Endothelial cell of umbilical vein (primary cell): ENCODE measurements at regions not wholly inside any gene's neighbourhood (a gene's known extent, or its start where the extent isn't known, plus 50 kb on each side); places are given as distances from the start of the nearest gene placed in this dataset.

Experiments
- BruUV-seq: library from RNA; stranded (reverse); fragments of 400-500 nt; replicated peaks from 2 replicates; lab custom pipeline; 2021; lab: Mats Ljungman, UMichigan
- CTCF ChIA-PET: fragments of 300-600, 350-600 bp; sonication (Branson Sonifier 250); formaldehyde crosslinking; loops from one replicate; lab custom pipeline; 2021; ENCODE audit warnings: antibody characterized with exemption, inconsistent platforms; lab: Charles Lee
- POLR2A ChIA-PET: fragments of 300-600, 350-600 bp; sonication (Branson Sonifier 250); formaldehyde crosslinking; loops from one replicate; lab custom pipeline; 2021; ENCODE audit warnings: antibody characterized with exemption, inconsistent platforms; lab: Charles Lee
- DNase-seq: peaks from one replicate; pipeline ENCODE4 v3.0.0-alpha.2; 2011; ENCODE audit warnings: low read depth, low spot score
- FAIRE-seq: peaks from 2 replicates; lab custom pipeline; 2011; peaks lifted over from hg19 to GRCh38; lab: Jason Lieb, UNC
- H2AFZ ChIP-seq: 2 replicates; pipeline ENCODE4 v1.6.0; 2012; ENCODE audit warnings: low read depth, low read length, control low read depth, inconsistent platforms
- H3K27ac ChIP-seq: 2 replicates; pipeline ENCODE4 v1.5.1; 2011; ENCODE audit warnings: low read depth, mild to moderate bottlenecking, control low read depth, low read length, moderate library complexity; ENCODE audit not compliant: insufficient read depth
- H3K27me3 ChIP-seq, 2 experiments: 2 replicates each; pipeline versions ENCODE4 v1.6.0 to v1.6.1; 2011; ENCODE audit warnings: low read length in 2 of 2, mixed read lengths in 1 of 2; ENCODE audit not compliant: control insufficient read depth in 2 of 2, insufficient read depth in 2 of 2
- H3K36me3 ChIP-seq, 2 experiments: 2 replicates in 1 of 2; 3 replicates in 1 of 2; pipeline ENCODE4 v1.5.1; 2011; ENCODE audit warnings: low read length in 2 of 2, mild to moderate bottlenecking in 1 of 2, moderate library complexity in 1 of 2; ENCODE audit not compliant: control insufficient read depth in 2 of 2, insufficient read depth in 2 of 2; ENCODE audit errors: extremely low read depth in 1 of 2
- H3K4me1 ChIP-seq: 3 replicates; pipeline ENCODE4 v1.5.1; 2011; ENCODE audit warnings: mild to moderate bottlenecking, low read length; ENCODE audit not compliant: control insufficient read depth, insufficient read depth; ENCODE audit errors: extremely low read depth
- H3K4me2 ChIP-seq: 2 replicates; pipeline ENCODE4 v1.6.1; 2011; ENCODE audit warnings: low read length, control low read depth, mixed read lengths; ENCODE audit not compliant: insufficient read depth
- H3K4me3 ChIP-seq, 3 experiments: fragments of 200-600 bp in 1 of 3; sonication (generic), shearing (Covaris generic) in 1 of 3; replicated peaks in 1 of 3; 2 replicates each; pipeline ENCODE4 v1.5.1; 2011 to 2016; ENCODE audit warnings: control low read depth in 3 of 3, low read length in 3 of 3, mild to moderate bottlenecking in 2 of 3, inconsistent platforms in 1 of 3, low read depth in 1 of 3, moderate library complexity in 1 of 3; ENCODE audit not compliant: insufficient read depth in 1 of 3
- H3K79me2 ChIP-seq: 2 replicates; pipeline ENCODE4 v1.6.0; 2012; ENCODE audit warnings: low read length, inconsistent platforms; ENCODE audit not compliant: control insufficient read depth, insufficient read depth
- H3K9ac ChIP-seq: replicated peaks from 2 replicates; pipeline ENCODE3; 2011; ENCODE audit warnings: low read length, control low read depth; ENCODE audit not compliant: insufficient read depth; ENCODE audit errors: extremely low read depth
- H3K9me1 ChIP-seq: replicated peaks from 3 replicates; pipeline ENCODE4 v1.6.0; 2011; ENCODE audit warnings: mild to moderate bottlenecking, low read length; ENCODE audit not compliant: control insufficient read depth, insufficient read depth; ENCODE audit errors: extremely low read depth
- H3K9me3 ChIP-seq: replicated peaks from 2 replicates; pipeline ENCODE4 v1.5.1; 2012; ENCODE audit warnings: low read length, inconsistent platforms; ENCODE audit not compliant: control insufficient read depth, insufficient read depth
- H4K20me1 ChIP-seq: replicated peaks from 2 replicates; pipeline ENCODE3; 2011; ENCODE audit warnings: mild to moderate bottlenecking, low read length; ENCODE audit not compliant: control insufficient read depth, insufficient read depth; ENCODE audit errors: extremely low read depth
- CTCF ChIP-seq, 2 donors: IDR thresholded peaks; 1 replicate in 1 of 2; 2 replicates in 1 of 2; pipeline ENCODE4 v1.5.1; 2011; ENCODE audit warnings: low read length in 2 of 2, mild to moderate bottlenecking in 2 of 2, moderate library complexity in 2 of 2, control low read depth in 1 of 2, inconsistent platforms in 1 of 2, low read depth in 1 of 2; ENCODE audit not compliant: insufficient read depth in 1 of 2; ENCODE audit errors: extremely low read depth in 1 of 2
- EZH2 ChIP-seq: IDR thresholded peaks from 2 replicates; pipeline ENCODE4 v1.6.1; 2012; ENCODE audit warnings: borderline replicate concordance, low read depth, mild to moderate bottlenecking, moderate library complexity, low read length, inconsistent platforms; ENCODE audit not compliant: severe bottlenecking
- FOS ChIP-seq: IDR thresholded peaks from 2 replicates; pipeline ENCODE4 v1.6.1; 2011; ENCODE audit warnings: mild to moderate bottlenecking, low read length, moderate library complexity, borderline replicate concordance; ENCODE audit not compliant: insufficient read depth
- GATA2 ChIP-seq: IDR thresholded peaks from 2 replicates; pipeline ENCODE4 v1.7.0; 2011; ENCODE audit warnings: low read depth, mild to moderate bottlenecking, moderate library complexity, mixed read lengths, low read length; ENCODE audit not compliant: insufficient read length, insufficient read depth
- JUN ChIP-seq: IDR thresholded peaks from 2 replicates; pipeline ENCODE4 v1.6.1; 2011; ENCODE audit warnings: borderline replicate concordance, low read depth; ENCODE audit not compliant: insufficient read length, insufficient read depth
- MAX ChIP-seq: IDR thresholded peaks from 2 replicates; pipeline ENCODE4 v1.6.1; 2011; ENCODE audit not compliant: insufficient read depth, insufficient read length
- MYC ChIP-seq: IDR thresholded peaks from one replicate; pipeline ENCODE4 v1.6.1; 2011; ENCODE audit warnings: mild to moderate bottlenecking, low read depth, low read length
- POLR2A ChIP-seq: IDR thresholded peaks from 2 replicates; pipeline ENCODE4 v1.6.1; 2012; ENCODE audit warnings: low read depth, mild to moderate bottlenecking, control low read depth, low read length
- POLR2AphosphoS5 ChIP-seq: IDR thresholded peaks from 2 replicates; pipeline ENCODE4 v1.6.1; 2012; ENCODE audit warnings: low read depth, mild to moderate bottlenecking, control low read depth, low read length, moderate library complexity; ENCODE audit not compliant: insufficient read depth
- dilution Hi-C: fragments of 300-500 bp; cut with MboI; formaldehyde crosslinking; loops from one replicate; pipeline ENCODE4 v1.15.0; 2019; ENCODE audit warnings: low sequenced_read_pairs; ENCODE audit not compliant: extremely low pct_ligation_motif_present
- intact Hi-C: fragments of 100-400 bp; cut with micrococcal nuclease; formaldehyde crosslinking; loops from one replicate; pipeline ENCODE4 v1.10.0; 2022

- dilution Hi-C loops: no loop called here
- H3K27ac ChIP-seq: no peak overlapping the region
- H3K9me3 ChIP-seq: no peaks in the 10 kb centered on the region
- intact Hi-C loops: no loop called here
- CTCF ChIA-PET: no interaction called here
- H2AFZ ChIP-seq: no peak overlapping the region
- no peaks in the 10 kb centered on the region for H3K27me3 ChIP-seq
- H3K4me1 ChIP-seq: no peaks in the 10 kb centered on the region
- no peaks in the 10 kb centered on the region for H3K9me1 ChIP-seq
- TF ChIP-seq MAX (no peak), JUN (no peak), POLR2AphosphoS5 (no peak), GATA2 (no peak), POLR2A (no peak), FOS (no peak), MYC (no peak), CTCF (IDR thresholded peaks at IDR 0.05; ENCODE audit: extremely low read depth in 1 of 2, insufficient read depth in 1 of 2, low read depth in 1 of 2, low read length in 2 of 2) (no peak), EZH2 (no peak)
- H4K20me1 ChIP-seq: no peaks in the 10 kb centered on the region
- no peak overlapping the region for H3K4me3 ChIP-seq
- BruUV-seq: no TSS peak
- H3K9ac ChIP-seq: no peak overlapping the region
- FAIRE-seq (no peak), DNase-seq (no peak)
- no peak overlapping the region for H3K4me2 ChIP-seq
- POLR2A ChIA-PET: no interaction called here
- no peaks in the 10 kb centered on the region for H3K36me3 ChIP-seq
- no peaks in the 10 kb centered on the region for H3K79me2 ChIP-seq
These were observed 166.8 kb upstream of the CBLB start for GRCh38 chr3:106035619-106036018.
